PC-9 (cell line): ENCODE measurements at regions not wholly inside any gene's neighbourhood (a gene's known extent, or its start where the extent isn't known, plus 50 kb on each side); places are given as distances from the start of the nearest gene placed in this dataset.

Source experiments
- BruUV-seq: library from RNA; stranded (reverse); fragments of 400-500 nt; replicated peaks from 2 replicates; lab custom pipeline; 2021; lab: Mats Ljungman, UMichigan
- CTCF ChIA-PET: fragments of 300-600 bp; sonication (Branson Sonifier 250); formaldehyde crosslinking; loops from one replicate; lab custom pipeline; 2022; ENCODE audit warnings: antibody characterized with exemption; lab: Charles Lee
- POLR2A ChIA-PET: fragments of 300-600 bp; sonication (Branson Sonifier 250); formaldehyde crosslinking; loops from one replicate; lab custom pipeline; 2022; ENCODE audit warnings: antibody characterized with exemption; ENCODE audit not compliant: unreplicated experiment; lab: Charles Lee
- DNase-seq, 2 experiments: peaks; one replicate each; pipeline versions ENCODE4 v3.0.0 to v3.0.0-alpha.2; 2015 to 2022; ENCODE audit warnings: mixed read lengths in 1 of 2
- H2AFZ ChIP-seq: fragments of 200-600 bp; sonication (generic); 2 replicates; pipeline ENCODE4 v1.8.1; 2017; ENCODE audit warnings: antibody characterized with exemption
- H3F3A ChIP-seq: fragments of 200-600 bp; sonication (generic); 2 replicates; pipeline ENCODE4 v1.8.1; 2017; ENCODE audit warnings: antibody characterized with exemption, mild to moderate bottlenecking, low read depth; ENCODE audit not compliant: insufficient read depth
- H3K27ac ChIP-seq: fragments of 200-600 bp; sonication (generic); 2 replicates; pipeline ENCODE4 v1.6.1; 2016; ENCODE audit warnings: mixed run types
- H3K27me3 ChIP-seq: fragments of 200-600 bp; sonication (generic); 2 replicates; pipeline ENCODE4 v1.6.1; 2016; ENCODE audit warnings: low read depth, mixed run types; ENCODE audit not compliant: insufficient read depth
- H3K36me3 ChIP-seq: fragments of 200-600 bp; sonication (generic); 2 replicates; pipeline ENCODE4 v1.6.1; 2016; ENCODE audit warnings: low read depth, mixed run types
- H3K4me1 ChIP-seq: fragments of 200-600 bp; sonication (generic); replicated peaks from 2 replicates; pipeline ENCODE4 v1.6.1; 2016; ENCODE audit warnings: mixed run types; ENCODE audit not compliant: insufficient read depth
- H3K4me2 ChIP-seq: fragments of 200-600 bp; sonication (generic); 2 replicates; pipeline ENCODE4 v1.6.1; 2017; ENCODE audit warnings: mixed run types
- H3K4me3 ChIP-seq: fragments of 200-600 bp; sonication (generic); 2 replicates; pipeline ENCODE4 v1.6.1; 2016; ENCODE audit warnings: mixed run types
- H3K79me2 ChIP-seq: fragments of 200-600 bp; sonication (generic); 2 replicates; pipeline ENCODE4 v1.6.1; 2017; ENCODE audit warnings: low read depth, mixed run types
- H3K9me2 ChIP-seq: fragments of 200-600 bp; sonication (generic); 2 replicates; pipeline ENCODE4 v1.8.1; 2017; ENCODE audit warnings: mild to moderate bottlenecking; ENCODE audit not compliant: insufficient read depth
- H3K9me3 ChIP-seq: fragments of 200-600 bp; sonication (generic); 2 replicates; pipeline ENCODE4 v1.8.1; 2016; ENCODE audit warnings: low read depth; ENCODE audit not compliant: insufficient read depth
- H4K20me1 ChIP-seq: fragments of 200-600 bp; sonication (generic); 2 replicates; pipeline ENCODE4 v1.8.1; 2017; ENCODE audit not compliant: insufficient read depth
- CTCF ChIP-seq: fragments of 200-600 bp; sonication (generic); conservative IDR thresholded peaks from 2 replicates; pipeline ENCODE4 v1.6.1; 2017; ENCODE audit warnings: mixed run types, antibody characterized with exemption, mild to moderate bottlenecking, moderate library complexity
- EZH2 ChIP-seq: fragments of 200-600 bp; sonication (generic); IDR thresholded peaks from 2 replicates; pipeline ENCODE4 v1.8.0; 2017; ENCODE audit warnings: antibody characterized with exemption, low read depth
- intact Hi-C: fragments of 100-400 bp; cut with micrococcal nuclease; formaldehyde crosslinking; loops from one replicate; pipeline ENCODE4 v1.10.0; 2022; ENCODE audit not compliant: unreplicated experiment

- no peaks in the 10 kb centered on the region for H4K20me1 ChIP-seq
- no peak overlapping the region for H3K4me2 ChIP-seq
- H3K9me2 ChIP-seq, result no peaks in the 10 kb centered on the region
- no peaks in the 10 kb centered on the region for H3K4me1 ChIP-seq
- no peaks in the 10 kb centered on the region for H3K27me3 ChIP-seq
- no peaks in the 10 kb centered on the region for H3K79me2 ChIP-seq
- H2AFZ ChIP-seq, result no peak overlapping the region
- no peak overlapping the region for H3K4me3 ChIP-seq
- H3K9me3 ChIP-seq, result no peaks in the 10 kb centered on the region; the same call in 1 of the 2 replicates
- H3F3A ChIP-seq, result no peaks in the 10 kb centered on the region
- CTCF ChIA-PET, result no interaction called here
- no peak overlapping the region for H3K27ac ChIP-seq
- DNase-seq, result peak; percentile 10 to 60
- no TSS peak for BruUV-seq
- intact Hi-C loops, result no loop called here
- H3K36me3 ChIP-seq, result no peaks in the 10 kb centered on the region
- TF ChIP-seq EZH2, result no peak
- TF ChIP-seq CTCF, result no peak
- POLR2A ChIA-PET, result no interaction called here
Measured at GRCh38 chr18:51890762-51891161, 449.2 kb upstream of the DCC start.

DNA sequence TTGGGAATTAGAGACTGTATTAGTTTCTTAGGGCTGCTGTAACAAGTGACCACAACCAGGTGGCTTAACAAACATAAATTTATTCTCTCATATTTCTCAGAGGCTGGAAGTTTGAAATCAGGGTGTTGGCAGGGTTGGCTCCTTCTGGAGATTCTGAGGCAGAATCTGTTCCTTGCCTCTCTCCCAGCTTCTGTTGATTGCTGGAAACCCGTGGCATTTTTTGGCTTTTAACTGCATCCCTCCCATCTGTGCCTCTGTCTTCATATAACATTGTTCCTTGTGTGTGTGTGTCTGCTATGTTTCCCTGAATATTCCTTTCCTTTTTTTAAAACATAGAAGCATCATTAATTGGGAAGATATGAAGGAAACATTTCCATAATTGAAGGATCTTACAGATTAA is 448.1 kb upstream of the DCC start:
- no TSS peak for BruUV-seq
- no peak for TF ChIP-seq CTCF
- TF ChIP-seq EZH2, result no peak
- Histone ChIP-seq H3F3A (no peaks in the 10 kb centered on the region), H3K27ac (no peak overlapping the region), H3K9me3 (no peaks in the 10 kb centered on the region; the same call in 1 of the 2 replicates), H3K36me3 (no peaks in the 10 kb centered on the region), H4K20me1 (no peaks in the 10 kb centered on the region), H3K79me2 (no peaks in the 10 kb centered on the region), H3K9me2 (no peaks in the 10 kb centered on the region), H3K4me2 (no peak overlapping the region), H3K4me1 (no peaks in the 10 kb centered on the region), H3K4me3 (no peak overlapping the region), H3K27me3 (no peaks in the 10 kb centered on the region), H2AFZ (no peak overlapping the region)
- POLR2A ChIA-PET, result no interaction called here
- intact Hi-C loops, result no loop called here
- CTCF ChIA-PET, result no interaction called here
- DNase-seq, result no peak

DNA sequence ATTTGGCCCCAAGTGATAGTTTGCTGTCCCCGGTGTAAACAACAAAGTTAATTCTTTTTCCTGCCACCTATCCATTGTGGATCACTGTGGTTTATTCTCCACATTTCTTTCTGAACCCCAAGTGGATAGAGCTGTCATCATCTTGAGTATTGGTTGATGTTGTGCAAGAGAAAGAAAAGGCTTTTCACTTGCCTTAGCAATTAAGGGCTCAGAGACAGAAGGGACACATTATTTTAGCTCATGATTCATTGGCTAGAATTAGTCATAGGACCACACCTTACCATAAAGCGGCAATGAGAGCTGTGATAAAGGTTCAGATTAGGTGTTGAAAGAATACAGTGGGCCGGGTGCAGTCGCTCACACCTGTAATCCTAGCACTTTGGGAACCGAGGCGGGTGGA is 442.1 kb upstream of the DCC start:
- Histone ChIP-seq H3K4me1 (no peaks in the 10 kb centered on the region), H3K9me2 (no peaks in the 10 kb centered on the region), H4K20me1 (no peaks in the 10 kb centered on the region), H3K27ac (no peak overlapping the region), H3K4me2 (no peak overlapping the region), H3K79me2 (no peaks in the 10 kb centered on the region), H3K9me3 (no peaks in the 10 kb centered on the region), H3K36me3 (no peaks in the 10 kb centered on the region), H3K27me3 (no peaks in the 10 kb centered on the region), H2AFZ (no peak overlapping the region), H3F3A (no peaks in the 10 kb centered on the region), H3K4me3 (no peak overlapping the region)
- peak in 1 of 2 experiments; percentile 34 for DNase-seq
- no TSS peak for BruUV-seq
- TF ChIP-seq EZH2 (no peak), CTCF (no peak)
- intact Hi-C loops, result no loop called here
- POLR2A ChIA-PET, result no interaction called here
- CTCF ChIA-PET, result no interaction called here
